ENCODE measurements at regions not wholly inside any gene's neighbourhood (a gene's known extent, or its start where the extent isn't known, plus 50 kb on each side); places are given as distances from the start of the nearest gene placed in this dataset.
"Not testable (repeated sequence)": the region's sequence is repeated elsewhere in the genome, so short reads cannot be mapped to it uniquely, and the experiment has no call there.

GRCh38 chr12:38384816-38385378 is 68.3 kb downstream of the ALG10B start:
- DNase-seq: no peak

GRCh38 chr12:38385486-38385885 is 68.9 kb downstream of the ALG10B start:
- no peak for DNase-seq

GRCh38 chr12:38386205-38386985 is 69.8 kb downstream of the ALG10B start:
- DNase-seq: no peak

DNA sequence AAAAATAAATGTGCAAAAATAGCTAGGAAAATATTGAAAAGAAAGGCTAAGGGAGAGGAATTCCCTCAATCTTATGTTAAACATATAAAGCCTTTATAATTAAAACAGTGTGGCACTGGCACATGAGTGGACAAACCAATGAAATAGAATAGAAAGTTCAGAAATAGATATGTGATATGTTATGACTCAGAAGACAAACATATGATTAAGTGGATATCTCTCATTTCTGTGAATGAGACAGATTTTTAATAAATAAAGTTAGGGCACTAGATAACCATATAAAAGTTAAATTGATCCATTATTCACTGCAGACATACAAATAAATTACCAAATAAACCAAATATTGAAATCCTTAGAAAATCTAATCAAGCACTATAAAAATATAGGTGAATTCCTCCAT is 73.0 kb downstream of the ALG10B start:
- no peak for DNase-seq

DNA sequence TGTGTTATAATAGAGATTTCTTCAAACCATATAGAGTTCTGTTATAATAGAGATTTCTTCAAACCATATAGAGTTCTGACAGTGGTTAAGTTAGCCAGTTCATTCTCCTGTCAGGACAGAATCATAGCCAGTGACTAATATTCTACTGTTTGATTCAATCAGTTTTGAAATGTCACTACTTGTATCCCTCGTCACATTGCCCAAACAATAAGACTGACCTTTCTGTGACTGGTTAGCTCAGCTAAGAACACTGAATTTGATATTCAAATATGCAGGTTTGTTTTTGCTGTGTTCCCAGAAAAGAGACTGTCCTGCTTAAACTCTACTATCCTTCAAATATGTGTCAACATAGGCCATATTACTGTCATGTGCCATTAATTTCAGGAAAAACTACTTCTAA is 74.4 kb downstream of the ALG10B start:
- no peak for DNase-seq

DNA sequence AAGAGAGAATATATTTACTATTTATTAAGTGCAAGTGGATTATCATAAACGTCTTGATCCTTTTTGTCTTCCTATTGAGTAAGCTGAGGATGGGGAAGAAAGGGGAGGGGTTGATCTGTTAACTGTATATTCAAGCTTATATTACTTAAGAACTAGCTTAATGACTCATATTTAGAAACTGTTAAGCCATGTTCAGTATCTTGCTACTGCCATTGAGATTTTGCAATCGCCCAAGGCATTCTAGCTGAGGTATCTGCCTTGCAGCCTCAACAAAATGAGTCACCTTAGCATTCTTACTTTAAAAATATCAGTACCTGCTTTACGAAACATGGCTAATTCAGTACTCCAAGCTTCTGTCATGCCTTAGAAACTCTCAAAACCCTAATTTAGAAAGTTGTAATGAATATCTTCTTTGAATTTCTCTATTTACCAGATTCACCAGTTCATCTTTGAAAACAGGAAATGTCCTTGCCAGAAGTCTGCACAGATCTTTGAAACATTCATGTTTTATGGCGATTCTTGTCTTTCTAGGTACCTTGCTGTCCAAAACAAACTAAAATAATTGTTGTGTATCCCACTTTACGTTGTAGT is 76.1 kb downstream of the ALG10B start:
- DNase-seq: no peak

DNA sequence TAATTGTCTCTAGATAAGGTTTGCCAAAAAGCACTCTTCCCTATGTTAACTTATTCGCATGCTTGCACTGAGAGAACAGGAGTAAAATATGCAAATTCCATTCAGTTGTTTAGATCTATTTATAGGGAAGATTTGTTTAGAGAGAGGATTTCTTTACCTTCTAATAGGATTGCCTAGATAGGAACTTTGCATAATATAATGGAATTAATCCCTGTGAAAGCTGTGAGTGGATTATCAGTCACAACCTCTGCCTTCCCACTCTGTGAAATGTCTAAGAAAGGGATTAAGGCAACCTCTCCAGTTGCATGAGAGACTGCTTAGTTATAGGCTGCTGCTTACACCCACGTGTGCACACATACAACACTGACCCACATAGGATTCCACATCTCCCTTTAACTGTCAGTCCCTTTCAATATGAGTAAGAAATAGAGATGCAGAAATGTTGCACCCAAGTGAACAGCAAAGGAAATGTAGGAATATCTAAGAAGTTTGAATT is 83.2 kb downstream of the ALG10B start:
- DNase-seq: no peak

DNA sequence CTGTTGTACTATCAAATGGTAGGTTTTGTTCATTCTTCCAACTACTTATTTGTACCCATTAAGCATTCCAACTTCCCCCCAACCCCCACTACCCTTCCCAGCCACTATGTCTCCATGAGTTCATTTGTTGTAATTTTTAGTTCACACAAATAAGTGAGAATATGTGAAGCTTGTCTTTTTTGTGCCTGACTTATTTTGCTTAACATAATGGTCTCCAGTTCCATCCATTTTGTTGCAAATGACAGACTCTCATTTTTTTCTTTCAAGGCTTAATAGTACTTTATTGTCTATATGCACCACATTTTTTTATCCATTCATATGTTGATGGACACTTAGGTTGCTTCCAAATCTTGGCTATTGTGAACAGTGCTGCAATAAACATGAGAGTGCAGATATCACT is 86.2 kb downstream of the ALG10B start:
- DNase-seq: no peak

GRCh38 chr12:38409511-38409910 is 92.9 kb downstream of the ALG10B start:
- DNase-seq: no peak

DNA sequence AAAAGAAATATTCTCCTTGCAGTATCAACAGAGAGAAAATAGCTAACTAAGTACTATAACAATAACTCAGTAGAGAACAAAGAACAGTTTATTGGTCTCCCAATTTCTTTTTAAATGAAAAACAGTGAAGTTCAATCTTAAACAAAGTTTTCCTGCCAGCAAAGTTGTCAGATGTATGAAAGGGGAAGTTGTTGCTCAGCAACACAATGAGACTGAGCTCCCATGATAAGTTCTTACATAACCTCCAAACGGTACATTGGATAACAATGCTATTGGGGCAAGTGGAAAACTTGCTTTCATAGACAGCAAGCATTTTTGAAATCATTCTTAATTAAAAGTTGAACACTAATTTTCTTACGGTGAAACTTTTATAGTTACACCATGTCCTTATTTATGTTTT is 94.9 kb downstream of the ALG10B start:
- DNase-seq: no peak

- no peak for DNase-seq
Measured at GRCh38 chr12:38411946-38412345, 95.4 kb downstream of the ALG10B start.

DNA sequence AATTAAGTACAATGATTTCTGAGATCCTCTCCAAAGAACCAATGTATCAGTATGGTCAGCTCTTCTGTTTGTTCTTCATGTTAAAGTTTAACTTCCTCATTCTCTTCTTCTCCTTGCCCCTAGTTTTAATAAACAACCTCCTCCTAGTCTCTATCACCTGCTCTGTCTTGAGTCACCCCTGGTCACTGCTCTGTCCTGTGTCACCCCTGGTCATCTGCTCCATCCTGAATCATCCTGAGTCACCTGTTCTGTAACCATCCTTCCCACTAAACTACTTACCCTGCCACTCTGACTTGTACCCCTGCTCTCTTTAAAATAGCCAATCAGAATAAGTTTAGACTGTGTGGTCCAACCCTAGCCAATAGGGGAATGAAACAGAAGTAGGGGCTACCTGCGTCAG is 100.5 kb downstream of the ALG10B start:
- no peak for DNase-seq

GRCh38 chr12:38424436-38424835 is 107.9 kb downstream of the ALG10B start:
- no peak for DNase-seq

GRCh38 chr12:38427442-38427841 is 110.9 kb downstream of the ALG10B start:
- peak in 1 of 3 experiments; percentile 20 for DNase-seq

- no peak for DNase-seq
Measured at GRCh38 chr12:38431921-38432320, 115.3 kb downstream of the ALG10B start.

DNA sequence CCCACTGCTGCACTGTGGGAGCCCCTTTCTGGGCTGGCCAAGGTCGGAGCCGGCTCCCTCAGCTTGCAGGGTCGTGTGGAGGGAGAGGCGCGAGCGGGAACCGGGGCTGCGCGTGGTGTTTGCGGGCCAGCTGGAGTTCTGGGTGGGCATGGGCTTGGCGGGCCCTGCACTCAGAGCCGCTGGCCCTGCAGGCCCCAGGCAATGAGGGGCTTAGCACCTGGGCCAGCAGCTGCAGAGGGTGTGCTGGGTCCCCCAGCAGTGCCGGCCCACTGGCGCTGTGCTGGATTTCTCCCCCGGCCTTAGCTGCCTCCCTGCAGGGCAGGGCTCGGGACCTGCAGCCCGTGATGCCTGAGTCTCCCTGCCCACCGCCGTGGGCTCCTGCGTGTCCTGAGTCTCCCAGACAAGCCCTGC is 125.3 kb downstream of the ALG10B start:
- not testable (repeated sequence) for DNase-seq

GRCh38 chr12:38445040-38445439 is 128.5 kb downstream of the ALG10B start:
- DNase-seq: no peak

GRCh38 chr12:38448991-38449390 is 132.4 kb downstream of the ALG10B start:
- no peak for DNase-seq

DNA sequence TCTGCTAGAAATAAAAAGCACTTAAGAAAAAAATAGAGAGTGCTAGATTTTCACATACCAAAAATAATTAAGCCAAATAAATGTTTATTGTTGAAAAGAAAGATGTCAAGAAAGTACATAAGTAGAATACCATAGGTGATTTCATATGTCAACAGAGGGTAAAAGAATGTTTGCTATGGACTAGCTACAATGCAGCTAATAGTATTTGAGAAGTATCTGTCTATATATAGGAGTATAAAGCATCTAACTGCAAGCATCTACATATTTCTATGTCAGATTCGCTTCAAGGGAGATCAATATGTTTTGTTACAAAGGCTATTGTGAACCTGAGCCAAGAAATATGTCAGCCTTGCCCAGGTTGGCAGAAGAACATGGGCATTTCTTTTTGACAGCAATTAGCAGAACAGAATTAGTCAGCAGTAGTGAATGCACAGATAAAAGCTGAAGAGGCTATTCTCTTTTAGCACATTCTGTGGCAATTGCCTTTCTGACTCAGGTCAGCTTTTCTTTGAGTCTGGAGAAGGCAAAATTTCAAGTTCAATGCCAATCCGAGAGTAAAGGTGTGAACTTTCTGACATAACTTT is 140.1 kb downstream of the ALG10B start:
- DNase-seq: no peak

GRCh38 chr12:38465020-38465419 is 148.4 kb downstream of the ALG10B start:
- DNase-seq: peak in 2 of 3 experiments; percentile 43 to 85

GRCh38 chr12:38469715-38470114 is 153.1 kb downstream of the ALG10B start:
- peak in 2 of 3 experiments; percentile 50 to 87 for DNase-seq

GRCh38 chr12:38477340-38478090 is 160.9 kb downstream of the ALG10B start:
- DNase-seq: no peak

DNA sequence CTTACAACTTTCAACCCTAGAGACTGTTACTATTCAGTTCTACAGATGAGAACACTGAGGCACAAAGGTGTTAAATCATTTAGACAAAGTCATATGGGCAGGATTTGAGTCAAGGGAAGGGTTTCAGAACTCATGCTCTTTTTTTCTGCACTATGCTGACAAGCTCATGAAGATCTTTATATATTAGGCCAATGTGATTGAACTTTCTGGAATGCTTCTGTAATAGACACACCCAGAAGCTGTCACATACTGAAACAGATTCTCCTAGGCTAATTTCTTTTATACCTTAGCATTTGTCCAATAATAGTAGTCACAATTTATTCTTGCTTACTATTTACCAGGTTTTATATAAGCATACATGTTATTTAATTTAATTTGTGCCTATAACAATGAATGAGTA is 164.0 kb downstream of the ALG10B start:
- no peak for DNase-seq

Measured in NCI-H1417 (cell line).